NCI-H146 treated with DMSO at 0.1 percent for 48 hours (cell line): ENCODE measurements at regions not wholly inside any gene's neighbourhood (a gene's known extent, or its start where the extent isn't known, plus 50 kb on each side); places are given as distances from the start of the nearest gene placed in this dataset.
"Not testable (repeated sequence)": the region's sequence is repeated elsewhere in the genome, so short reads cannot be mapped to it uniquely, and the experiment has no call there.

Experiments
- DNase-seq: peaks from one replicate; lab custom pipeline; 2025; ENCODE audit not compliant: unreplicated experiment; lab: John Stamatoyannopoulos, UW

- not testable (repeated sequence) for DNase-seq
Measured at GRCh38 chr1:238327033-238327432, 436.3 kb upstream of the ZP4 start.

- not testable (repeated sequence) for DNase-seq
Measured at GRCh38 chr1:238326479-238326878, 435.8 kb upstream of the ZP4 start.

- no peak for DNase-seq
Measured at GRCh38 chr1:238324211-238324864, 433.6 kb upstream of the ZP4 start.

- no peak for DNase-seq
Measured at GRCh38 chr1:238323490-238323889, 432.8 kb upstream of the ZP4 start.

- DNase-seq: no peak
Measured at GRCh38 chr1:238319957-238320356, 429.2 kb upstream of the ZP4 start.

- DNase-seq: no peak
Measured at GRCh38 chr1:238318294-238319110, 427.8 kb upstream of the ZP4 start.

GRCh38 chr1:238312969-238313368 lies 422.2 kb upstream of the ZP4 start:
- no peak for DNase-seq

GRCh38 chr1:238306411-238306810 lies 415.7 kb upstream of the ZP4 start:
- DNase-seq: no peak

GRCh38 chr1:238302646-238303045 lies 411.9 kb upstream of the ZP4 start:
- no peak for DNase-seq

GRCh38 chr1:238296371-238296770 lies 405.6 kb upstream of the ZP4 start:
- no peak for DNase-seq

- DNase-seq: no peak
Measured at GRCh38 chr1:238293075-238293474, 402.4 kb upstream of the ZP4 start.

GRCh38 chr1:238281418-238281817 lies 390.7 kb upstream of the ZP4 start:
- no peak for DNase-seq

GRCh38 chr1:238279694-238280380 lies 389.1 kb upstream of the ZP4 start:
- no peak for DNase-seq

GRCh38 chr1:238272145-238272544 lies 381.4 kb upstream of the ZP4 start:
- DNase-seq: no peak

- DNase-seq: no peak
Measured at GRCh38 chr1:238265866-238266265, 375.1 kb upstream of the ZP4 start.

GRCh38 chr1:238264951-238265350 lies 374.2 kb upstream of the ZP4 start:
- DNase-seq: no peak

- DNase-seq: no peak
Measured at GRCh38 chr1:238258510-238258909, 367.8 kb upstream of the ZP4 start.

- no peak for DNase-seq
Measured at GRCh38 chr1:238257018-238257621, 366.4 kb upstream of the ZP4 start.

GRCh38 chr1:238254935-238255334 lies 364.2 kb upstream of the ZP4 start:
- no peak for DNase-seq

- no peak for DNase-seq
Measured at GRCh38 chr1:238252033-238252802, 361.5 kb upstream of the ZP4 start.

- DNase-seq: no peak
Measured at GRCh38 chr1:238248356-238248755, 357.6 kb upstream of the ZP4 start.
